ENCODE measurements at regions not wholly inside any gene's neighbourhood (a gene's known extent, or its start where the extent isn't known, plus 50 kb on each side); places are given as distances from the start of the nearest gene placed in this dataset.

DNA sequence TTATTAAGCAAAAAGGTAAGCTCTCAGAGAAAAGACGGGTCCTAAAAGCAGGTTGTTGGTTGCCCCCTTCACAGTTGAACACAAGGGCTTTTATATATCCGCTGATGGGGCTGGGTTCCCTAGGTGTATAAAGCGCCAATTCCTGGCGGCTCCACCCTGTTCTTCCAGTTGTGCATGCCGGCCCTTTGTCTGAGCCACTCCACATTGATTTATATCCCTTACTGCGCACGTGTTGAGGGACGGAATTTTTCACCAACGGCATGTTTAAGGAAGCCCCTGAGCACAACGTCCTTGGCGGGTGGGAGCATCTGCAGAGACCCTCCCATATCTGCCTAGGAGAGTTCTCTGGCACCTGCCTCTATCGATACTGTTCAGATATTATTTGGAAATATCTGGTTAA, 135.7 kb downstream of the DTHD1 start:
- TF ChIP-seq MYC (IDR thresholded peaks at IDR 0.05; ENCODE audit: low read depth, low read length) (no peak), CTCF (IDR thresholded peaks at IDR 0.05; ENCODE audit: low read depth, low read length) (no peak), MAX (IDR thresholded peaks at IDR 0.05; ENCODE audit: low read depth, low read length) (no peak), POLR2A (IDR thresholded peaks at IDR 0.05; ENCODE audit: extremely low read depth, insufficient read length) (no peak)
- no peak overlapping the region for H3K4me3 ChIP-seq (ENCODE audit: low read depth, low read length)
- DNase-seq (ENCODE audit: low read depth): no peak

DNA sequence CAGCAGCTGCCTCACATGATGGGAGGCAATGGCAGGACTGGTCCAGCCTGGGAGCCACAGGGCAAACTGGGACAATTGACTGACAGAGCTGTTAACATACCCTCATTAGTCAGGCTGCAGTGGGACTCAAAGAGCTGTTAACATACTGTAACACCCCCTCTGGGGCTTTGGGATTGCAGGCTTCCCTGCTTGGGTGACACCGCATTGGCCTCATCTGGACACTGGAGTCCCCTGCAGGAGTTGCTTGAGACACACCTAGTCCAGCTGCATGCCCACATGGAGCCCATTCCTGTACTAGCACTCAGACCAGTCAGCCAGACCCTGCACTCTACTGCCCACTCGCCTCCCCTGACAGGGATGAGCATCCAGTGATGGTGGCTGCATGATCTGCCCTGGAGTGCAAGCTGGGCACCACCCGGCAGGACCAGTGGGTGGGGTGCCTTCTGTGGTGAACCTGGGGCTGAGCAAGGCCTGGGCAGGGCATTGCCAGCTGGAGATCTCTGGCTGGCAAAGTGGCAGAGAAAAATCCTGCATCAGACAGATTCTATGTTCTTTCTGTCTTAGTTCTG, 138.8 kb downstream of the DTHD1 start:
- H3K4me3 ChIP-seq (ENCODE audit: low read depth, low read length): no peak overlapping the region
- TF ChIP-seq POLR2A (IDR thresholded peaks at IDR 0.05; ENCODE audit: extremely low read depth, insufficient read length) (no peak), MYC (IDR thresholded peaks at IDR 0.05; ENCODE audit: low read depth, low read length) (no peak), MAX (IDR thresholded peaks at IDR 0.05; ENCODE audit: low read depth, low read length) (no peak), CTCF (IDR thresholded peaks at IDR 0.05; ENCODE audit: low read depth, low read length) (no peak)
- no peak for DNase-seq (ENCODE audit: low read depth)

- TF ChIP-seq POLR2A (IDR thresholded peaks at IDR 0.05; ENCODE audit: extremely low read depth, insufficient read length) (no peak), MAX (IDR thresholded peaks at IDR 0.05; ENCODE audit: low read depth, low read length) (no peak), MYC (IDR thresholded peaks at IDR 0.05; ENCODE audit: low read depth, low read length) (no peak), CTCF (IDR thresholded peaks at IDR 0.05; ENCODE audit: low read depth, low read length) (no peak)
- no peak for DNase-seq (ENCODE audit: low read depth)
- H3K4me3 ChIP-seq (ENCODE audit: low read depth, low read length): no peak overlapping the region
These were observed 141.2 kb downstream of the DTHD1 start for GRCh38 chr4:36422607-36423006.

GRCh38 chr4:36426741-36427140, 145.3 kb downstream of the DTHD1 start:
- no peak overlapping the region for H3K4me3 ChIP-seq (ENCODE audit: low read depth, low read length)
- TF ChIP-seq MAX (IDR thresholded peaks at IDR 0.05; ENCODE audit: low read depth, low read length) (no peak), MYC (IDR thresholded peaks at IDR 0.05; ENCODE audit: low read depth, low read length) (no peak), POLR2A (IDR thresholded peaks at IDR 0.05; ENCODE audit: extremely low read depth, insufficient read length) (no peak), CTCF (IDR thresholded peaks at IDR 0.05; ENCODE audit: low read depth, low read length) (no peak)
- no peak for DNase-seq (ENCODE audit: low read depth)

GRCh38 chr4:36427696-36428095, 146.3 kb downstream of the DTHD1 start:
- TF ChIP-seq POLR2A (IDR thresholded peaks at IDR 0.05; ENCODE audit: extremely low read depth, insufficient read length): no peak
- no peak for TF ChIP-seq MYC (IDR thresholded peaks at IDR 0.05; ENCODE audit: low read depth, low read length)
- no peak for TF ChIP-seq MAX (IDR thresholded peaks at IDR 0.05; ENCODE audit: low read depth, low read length)
- TF ChIP-seq CTCF (IDR thresholded peaks at IDR 0.05; ENCODE audit: low read depth, low read length): no peak
- H3K4me3 ChIP-seq (ENCODE audit: low read depth, low read length): no peak overlapping the region
- DNase-seq (ENCODE audit: low read depth): no peak

Measured in NB4 (cell line).